NCI-H2196 treated with DMSO at 0.1 percent for 48 hours (cell line): ENCODE measurements at regions not wholly inside any gene's neighbourhood (a gene's known extent, or its start where the extent isn't known, plus 50 kb on each side); places are given as distances from the start of the nearest gene placed in this dataset.

Experiments
- DNase-seq: peaks from one replicate; lab custom pipeline; 2025; ENCODE audit not compliant: unreplicated experiment; lab: John Stamatoyannopoulos, UW

DNA sequence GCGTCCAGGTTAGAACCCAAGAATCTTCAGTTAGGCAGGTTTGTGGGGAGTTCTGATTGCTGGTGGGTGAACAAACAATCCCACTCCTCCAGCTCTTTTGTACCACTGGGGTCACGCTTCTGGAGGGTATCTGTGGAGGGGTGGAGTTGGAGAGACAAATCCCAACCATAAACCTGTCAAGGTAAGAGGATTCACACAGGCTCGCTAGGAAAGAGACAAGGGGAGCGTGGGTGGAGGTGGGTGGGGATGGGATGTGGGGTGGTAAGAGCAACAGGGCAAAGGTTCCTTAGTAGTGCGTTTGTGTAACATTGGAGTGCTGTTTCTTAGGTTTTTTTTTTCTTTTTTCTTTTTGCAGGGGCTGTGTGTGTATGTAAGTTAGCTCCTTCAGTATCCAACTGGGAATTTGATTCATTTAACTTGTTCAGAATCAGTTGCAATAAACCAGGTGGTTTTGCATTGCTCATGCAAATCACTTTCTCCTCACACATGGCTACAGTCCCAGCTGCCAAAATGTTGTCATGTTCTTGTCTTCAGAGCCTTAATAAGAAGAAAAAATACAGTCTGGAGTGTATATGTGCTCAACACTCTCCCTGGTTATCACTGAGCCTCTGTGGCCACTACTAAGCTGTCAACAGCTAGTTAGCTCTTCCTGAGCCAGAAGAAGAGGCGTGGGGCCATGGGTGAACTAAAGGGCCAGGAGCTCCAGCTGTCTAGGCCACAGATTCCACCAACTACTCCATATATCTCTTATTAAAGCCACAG is 164.0 kb upstream of the RAD23B start:
- DNase-seq = no peak

DNA sequence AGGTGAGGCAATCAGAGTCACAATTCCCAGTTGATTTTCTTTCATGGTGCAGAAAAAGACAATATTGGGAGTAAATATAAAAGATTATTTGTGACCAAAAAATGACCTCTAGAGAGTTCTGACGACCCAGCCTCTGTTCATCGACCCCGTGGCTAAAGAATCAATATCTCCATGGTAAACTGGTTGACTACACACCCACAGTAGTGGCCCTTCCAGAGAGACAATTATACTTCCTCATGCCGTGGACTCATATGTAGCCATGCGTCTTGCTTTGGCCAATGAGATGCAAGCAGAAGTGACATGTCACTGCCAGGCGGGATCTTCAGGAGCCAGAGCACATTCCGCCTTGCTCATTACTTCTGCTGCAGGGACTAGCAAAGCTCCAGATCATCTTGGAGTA is 163.3 kb upstream of the RAD23B start:
- DNase-seq = no peak

DNA sequence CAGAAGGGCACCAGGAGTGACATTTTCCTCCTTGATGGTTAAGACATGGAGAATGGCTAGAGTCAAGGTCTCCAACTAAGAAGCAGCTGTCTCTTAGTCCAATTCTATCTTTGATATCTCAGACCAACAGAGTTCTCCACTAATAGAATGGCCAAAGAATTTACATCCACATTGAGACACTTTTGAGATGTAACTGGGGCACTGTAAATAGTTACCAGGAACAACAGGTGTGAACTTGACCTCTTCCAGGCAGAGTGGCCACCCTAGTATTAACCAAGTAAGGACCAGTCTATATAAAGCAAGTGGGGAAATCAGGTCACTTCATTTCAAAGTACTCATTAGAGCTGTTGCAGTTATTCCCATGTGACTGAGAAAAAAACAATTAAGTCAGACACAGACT is 159.7 kb upstream of the RAD23B start:
- DNase-seq = no peak

DNA sequence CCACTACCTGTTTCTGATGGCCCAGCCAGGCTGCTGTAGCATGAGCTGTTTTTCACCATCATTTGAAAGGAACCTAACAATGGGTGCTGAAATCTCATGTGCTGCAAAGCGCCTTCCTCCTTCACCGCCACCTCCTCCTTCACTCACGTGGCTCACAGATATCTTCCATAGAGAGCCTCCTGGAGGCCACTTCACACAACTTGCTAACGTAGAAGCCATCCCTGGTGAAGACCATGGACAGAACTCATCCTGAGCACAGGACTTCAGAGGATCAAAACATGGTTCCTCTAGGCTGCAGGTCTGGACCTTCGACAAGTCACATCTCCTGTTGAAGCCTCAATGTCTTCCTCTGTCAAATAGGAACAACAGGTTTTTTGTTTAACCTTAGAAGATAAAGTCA is 155.5 kb upstream of the RAD23B start:
- DNase-seq = no peak

DNA sequence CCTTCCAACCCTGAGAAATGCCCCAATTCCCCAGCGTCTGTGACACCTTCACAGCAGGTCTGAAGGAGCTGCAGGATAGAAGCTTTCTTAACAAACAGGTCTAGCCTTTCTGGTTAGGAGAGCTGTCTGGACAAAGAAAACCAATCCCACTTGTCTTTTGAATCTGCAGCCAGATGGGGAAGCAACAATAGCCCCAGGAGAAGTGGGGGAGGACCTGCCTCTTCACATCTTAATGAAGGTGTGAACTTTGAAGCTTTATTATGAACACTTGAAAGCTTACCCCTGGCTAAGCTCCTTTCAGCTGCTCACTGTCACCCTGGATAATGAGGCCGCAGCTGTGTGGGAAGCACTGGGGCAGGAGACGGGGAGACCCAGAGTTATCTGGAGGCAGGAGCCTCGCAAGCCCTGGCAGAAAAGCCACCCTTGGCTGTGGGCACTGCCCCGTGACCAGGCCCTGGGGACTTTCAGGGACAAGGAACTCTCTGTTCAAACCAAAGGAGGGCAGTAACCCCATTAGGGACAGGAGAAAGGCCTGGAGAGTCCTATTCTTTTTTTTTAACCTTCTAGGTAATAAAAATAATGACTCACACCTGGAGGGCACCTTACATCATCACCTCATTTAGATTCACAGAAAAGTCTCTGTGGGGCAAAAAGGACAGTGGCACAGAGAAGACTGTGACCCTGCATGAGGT is 151.8 kb upstream of the RAD23B start:
- no peak for DNase-seq

DNA sequence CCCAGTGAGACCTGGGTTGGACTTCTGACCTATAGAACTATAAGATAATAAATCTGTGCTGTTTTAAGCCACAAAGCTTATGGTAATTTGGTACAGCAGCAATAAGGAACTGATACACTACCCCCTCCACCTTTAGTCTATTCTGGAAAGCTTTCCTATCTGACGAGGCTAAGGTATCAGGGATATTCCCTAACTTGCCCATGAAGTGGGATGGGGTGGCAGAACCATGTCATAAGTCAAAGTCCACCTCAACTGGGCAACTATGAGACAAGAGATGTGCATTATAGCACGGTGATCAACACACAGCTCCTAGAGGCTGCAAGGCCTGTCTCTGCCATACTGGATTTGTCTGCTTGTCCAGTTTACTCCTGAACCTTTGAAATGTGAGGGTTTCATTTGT is 146.8 kb upstream of the RAD23B start:
- no peak for DNase-seq

DNA sequence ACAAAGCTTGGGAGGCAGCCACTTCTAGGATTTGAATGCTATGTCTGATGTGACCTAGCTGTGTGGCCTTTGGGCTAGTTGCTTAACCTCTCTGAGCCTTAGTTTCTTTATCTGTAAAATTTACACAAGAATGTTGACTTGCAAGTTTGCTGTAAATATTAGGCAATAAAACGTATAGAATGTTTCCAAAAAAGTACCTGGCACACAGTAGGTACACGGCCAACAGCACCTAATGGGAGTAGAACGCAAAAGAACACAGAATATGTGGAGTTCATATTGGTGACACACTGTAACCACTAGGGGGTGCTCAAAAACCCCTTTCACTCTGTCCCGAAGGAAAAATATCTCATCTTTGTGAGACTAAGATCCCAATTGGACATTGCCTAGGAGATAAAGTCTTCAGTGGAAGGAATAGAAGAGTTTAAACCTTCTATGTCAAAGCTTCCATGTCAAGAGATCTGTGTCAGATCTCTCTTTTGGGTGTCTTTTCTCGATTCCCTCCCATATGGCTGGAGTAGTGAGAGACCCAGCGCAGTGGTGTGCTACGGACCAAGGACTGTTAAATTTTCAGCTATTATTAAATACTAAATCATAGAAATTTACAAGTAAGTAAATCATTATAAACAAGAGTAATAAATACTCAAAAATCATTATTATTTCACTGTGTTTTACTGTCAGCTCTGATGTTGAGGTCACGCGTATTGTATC is 145.4 kb upstream of the RAD23B start:
- DNase-seq = no peak

DNA sequence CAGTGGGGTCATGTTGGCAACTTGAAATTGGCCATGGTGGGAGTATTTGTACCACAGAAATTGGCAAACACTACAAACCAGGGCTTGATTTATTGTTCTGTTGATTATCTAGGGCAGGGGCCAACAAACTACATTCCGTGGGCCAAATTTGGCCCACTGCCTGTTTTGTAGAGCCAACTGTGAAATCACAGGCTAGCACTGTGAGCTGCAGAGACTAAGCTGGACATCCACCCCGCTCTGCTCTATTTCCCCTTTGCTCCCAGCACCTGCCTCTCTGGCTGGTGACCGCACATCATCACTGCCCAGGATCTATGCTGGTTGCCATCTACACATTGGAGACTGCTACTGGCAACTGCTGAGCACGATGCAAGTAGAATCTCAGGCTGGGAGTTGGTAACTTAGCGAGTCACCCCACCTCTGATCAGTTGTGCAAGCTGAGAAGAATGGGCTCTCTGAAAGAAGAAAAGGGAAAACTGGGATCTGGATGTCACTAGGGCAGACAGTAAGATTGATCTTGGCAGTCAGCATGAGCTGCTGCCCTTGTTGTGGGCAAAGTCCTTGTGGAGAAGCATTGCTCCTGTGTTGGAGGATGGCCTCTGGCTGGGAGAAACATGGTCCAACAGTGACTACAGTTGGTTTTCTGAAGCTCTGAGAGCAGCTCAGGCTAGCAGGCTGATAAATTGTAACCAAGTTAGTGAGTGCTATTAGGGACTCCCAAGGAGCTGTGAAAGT is 144.7 kb upstream of the RAD23B start:
- no peak for DNase-seq

DNA sequence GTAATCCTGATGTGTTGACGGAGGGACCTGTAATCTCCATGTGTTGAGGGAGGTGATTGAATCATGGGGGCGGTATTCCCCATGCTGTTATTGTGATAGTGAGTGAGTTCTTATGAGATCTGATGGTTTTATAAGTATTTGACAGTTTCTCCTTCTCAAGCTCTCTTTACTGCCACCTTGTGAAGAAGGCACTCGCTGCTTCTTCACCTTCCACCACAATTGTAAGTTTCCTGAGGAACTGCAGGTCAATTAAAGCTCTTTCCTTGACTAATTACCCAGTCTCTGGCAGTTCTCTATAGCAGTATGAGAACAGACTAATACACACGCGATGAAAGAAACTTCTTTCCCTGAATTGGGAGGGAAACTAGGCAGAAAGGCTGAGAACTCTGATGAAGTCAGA is 141.1 kb upstream of the RAD23B start:
- no peak for DNase-seq

DNA sequence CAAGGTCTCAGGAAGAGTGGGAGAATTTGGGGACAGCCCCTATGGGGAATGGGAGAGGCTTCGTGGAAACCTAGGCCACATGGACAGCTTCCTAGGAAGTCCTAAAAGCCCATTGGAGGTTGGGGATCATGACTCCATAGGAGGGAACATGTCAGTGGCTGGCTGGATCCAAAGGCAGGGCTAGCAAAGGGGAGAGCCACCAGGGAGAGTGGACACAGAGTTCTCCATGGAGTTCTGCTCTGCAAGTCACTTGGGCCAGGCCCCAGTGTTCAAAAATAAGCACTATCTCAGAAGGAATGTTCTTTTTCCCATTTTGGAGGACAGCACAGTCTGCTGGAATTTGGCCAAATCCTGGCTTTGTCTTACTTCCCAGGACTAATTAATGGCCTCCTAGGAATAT is 140.6 kb upstream of the RAD23B start:
- no peak for DNase-seq

DNA sequence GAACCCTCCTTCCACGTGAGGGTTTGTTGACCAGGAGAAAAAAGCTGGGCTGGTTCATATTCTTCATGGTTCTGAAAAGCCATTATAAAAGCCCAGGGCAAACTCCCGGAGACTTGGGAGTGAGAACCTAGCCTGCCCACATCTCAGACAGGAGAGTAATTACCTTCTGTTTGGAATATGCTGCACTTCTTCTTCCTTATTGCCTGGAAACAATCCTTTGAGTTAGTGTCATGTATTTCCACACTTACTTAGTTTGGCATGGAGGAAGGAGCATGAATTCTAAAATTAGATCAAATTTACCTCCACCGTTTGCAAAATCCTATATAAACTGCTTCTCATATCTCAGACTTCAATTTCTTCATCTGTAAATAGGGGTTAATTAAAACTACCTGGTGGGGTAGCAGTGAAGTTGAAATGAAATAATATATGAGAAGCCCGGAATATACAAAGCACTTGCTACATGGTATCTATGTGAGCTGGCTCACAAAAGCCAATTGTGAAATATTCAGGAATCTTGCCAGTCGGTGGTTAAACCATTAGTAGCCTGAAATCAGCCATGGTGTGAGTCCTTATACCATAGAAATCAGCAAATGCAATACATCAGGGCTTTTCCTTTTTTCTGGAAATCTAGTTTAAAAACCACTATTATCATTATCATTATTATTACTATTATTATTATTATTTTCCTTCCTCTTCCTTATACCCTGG is 140.0 kb upstream of the RAD23B start:
- DNase-seq = no peak

DNA sequence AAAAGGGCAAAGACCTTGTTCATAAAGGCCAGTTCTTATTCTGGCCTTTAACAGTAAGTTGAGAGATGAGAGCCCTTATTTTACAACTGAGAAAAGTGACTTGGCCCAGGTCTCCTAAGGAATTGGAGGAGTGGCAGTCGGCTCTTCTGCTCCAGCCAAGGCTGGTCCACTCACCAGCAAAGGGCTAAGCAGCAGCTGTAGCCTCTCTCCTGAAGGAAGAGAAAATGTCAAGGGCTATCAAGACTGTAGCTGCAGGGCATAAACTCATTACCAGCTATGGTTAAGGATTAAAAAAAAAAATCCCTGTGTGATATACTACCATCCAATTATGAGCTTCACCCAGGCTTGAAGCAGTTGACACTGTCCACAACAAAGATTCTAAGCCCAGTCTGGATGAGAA is 138.6 kb upstream of the RAD23B start:
- DNase-seq = no peak

DNA sequence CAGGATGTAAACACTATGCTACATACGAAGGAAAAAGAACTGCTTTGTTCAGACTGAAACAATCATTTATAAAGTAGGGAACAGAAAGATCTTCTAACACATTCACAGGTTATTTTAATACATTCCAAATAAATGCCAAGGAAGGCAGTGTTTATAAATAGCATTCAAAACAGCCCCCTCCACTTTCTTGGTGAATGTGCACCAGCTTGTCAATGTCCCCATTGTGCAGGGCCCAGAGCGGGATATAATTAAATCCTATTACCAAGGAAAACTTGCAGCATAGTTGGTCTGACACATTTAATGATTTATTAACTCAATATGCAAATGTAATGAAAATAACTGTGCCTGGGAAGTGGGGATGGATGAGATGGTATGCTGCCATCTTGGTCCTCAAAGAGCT is 135.9 kb upstream of the RAD23B start:
- DNase-seq = no peak

DNA sequence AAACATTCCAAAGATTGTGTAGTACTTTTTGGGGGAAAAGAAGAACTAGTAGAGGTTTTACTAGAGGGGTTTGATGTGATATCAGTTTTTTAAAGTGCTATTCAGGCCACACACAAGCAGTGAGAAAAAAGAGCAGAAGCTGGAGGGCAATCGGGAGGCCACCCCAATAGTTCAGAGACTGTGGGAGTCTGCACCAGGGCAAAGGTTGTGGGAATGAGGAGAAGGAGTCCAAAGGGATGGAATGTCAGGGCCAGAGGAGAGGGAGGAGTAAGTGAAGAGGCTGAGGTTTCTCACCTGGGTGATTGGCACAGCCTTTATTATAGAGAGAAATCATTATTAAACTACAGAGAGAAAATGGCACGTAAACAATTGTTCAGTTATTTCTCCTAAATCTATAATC is 134.9 kb upstream of the RAD23B start:
- DNase-seq = no peak

DNA sequence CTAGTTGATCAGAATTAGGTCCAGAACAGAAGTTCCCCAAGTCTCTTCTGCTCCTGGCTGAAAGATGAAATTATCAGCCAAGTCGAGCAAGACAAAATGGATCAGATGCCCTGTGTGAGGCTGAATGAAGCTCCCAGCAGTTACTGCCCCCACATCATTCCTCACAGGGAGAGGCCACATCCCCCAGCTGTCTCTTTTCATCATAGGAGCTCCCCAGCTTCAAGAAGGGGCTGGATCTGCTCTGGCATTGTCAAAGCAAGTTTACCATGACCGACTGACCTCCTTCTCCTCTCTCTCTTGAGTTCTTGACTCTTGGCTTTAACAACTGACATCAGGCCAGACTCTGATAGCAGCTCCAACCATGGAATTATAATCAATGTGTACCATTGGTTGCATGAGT is 133.3 kb upstream of the RAD23B start:
- no peak for DNase-seq

DNA sequence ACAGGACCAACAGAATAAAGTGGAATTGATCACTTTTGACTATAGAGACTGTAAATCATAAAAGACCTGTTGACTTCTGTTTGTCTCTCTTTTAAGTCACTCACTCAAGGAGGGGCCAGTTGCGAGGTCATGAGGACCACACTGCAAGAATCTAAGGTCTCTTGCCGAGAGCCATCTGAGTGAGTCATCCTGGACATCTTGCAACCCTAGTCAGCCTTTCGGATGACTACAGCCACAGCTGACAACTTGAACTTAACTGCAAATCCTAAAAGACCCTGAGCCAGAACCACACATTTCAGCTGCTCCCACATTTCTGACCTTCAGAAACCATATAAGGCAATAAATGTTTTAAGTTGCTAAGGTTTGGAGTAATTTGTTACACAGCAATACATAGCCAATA is 129.7 kb upstream of the RAD23B start:
- no peak for DNase-seq

DNA sequence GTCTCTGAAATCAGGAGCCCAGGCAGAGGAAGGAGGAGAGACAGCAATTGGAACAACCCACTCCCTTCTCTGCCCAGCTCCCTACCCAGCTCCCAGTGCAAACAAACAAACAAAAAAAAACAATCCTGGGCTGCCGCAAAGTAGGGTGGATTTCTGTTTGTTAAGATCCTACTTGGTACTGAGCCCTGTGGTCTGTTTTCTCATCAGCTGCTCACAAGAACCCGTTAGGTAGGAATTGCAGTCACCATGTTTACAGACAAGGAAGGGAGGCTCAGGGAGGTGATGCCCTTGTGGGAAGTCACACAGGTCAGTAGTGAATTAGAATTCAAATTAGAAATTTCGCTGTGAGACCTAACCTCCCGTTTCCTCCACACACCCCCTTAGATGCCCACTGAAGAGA is 128.8 kb upstream of the RAD23B start:
- DNase-seq = no peak

DNA sequence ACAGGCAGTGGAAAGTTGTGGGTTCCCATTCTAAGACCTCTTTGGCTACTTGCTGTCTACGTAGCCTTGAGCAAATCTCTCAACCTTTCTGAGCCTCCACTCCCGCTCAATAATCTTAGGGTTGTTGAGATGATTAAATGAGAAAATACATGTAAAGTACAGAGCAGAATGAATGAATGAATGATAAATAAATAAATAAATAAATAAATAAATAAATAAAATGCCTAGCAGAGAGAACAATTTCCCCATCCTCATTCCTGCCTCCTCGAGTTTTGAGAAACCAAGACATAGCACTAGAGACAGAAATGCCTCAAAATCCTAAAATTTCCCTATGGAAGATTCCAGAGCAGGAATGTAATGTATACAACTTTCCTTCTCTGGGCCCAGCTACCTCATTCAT is 128.3 kb upstream of the RAD23B start:
- DNase-seq = no peak

DNA sequence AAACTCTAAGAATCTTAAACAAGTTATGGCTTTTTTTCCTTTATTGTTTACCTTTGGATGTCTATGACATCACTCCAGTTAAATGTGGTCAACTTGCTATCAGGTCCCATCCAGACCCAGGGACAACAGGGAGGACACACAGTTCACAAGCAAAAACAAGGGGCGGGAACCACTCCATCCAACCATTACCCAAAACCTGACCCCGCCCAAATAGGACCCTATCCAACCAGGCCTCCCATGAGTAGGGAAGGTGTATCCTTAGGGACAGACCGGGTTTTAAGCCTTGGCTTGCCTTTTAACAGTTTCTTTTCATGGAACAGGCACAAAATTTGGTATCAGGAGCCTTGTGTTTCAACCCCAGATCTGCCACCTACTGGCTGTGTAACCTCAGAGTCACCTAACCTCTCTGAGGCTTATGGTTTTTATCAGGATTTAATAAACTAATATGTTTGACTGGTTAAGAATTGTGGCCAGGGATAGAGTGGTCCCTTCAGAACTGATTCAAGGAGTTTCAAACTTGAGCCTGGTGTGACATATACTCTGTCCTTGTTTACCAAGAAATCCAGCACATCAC is 127.7 kb upstream of the RAD23B start:
- no peak for DNase-seq

DNA sequence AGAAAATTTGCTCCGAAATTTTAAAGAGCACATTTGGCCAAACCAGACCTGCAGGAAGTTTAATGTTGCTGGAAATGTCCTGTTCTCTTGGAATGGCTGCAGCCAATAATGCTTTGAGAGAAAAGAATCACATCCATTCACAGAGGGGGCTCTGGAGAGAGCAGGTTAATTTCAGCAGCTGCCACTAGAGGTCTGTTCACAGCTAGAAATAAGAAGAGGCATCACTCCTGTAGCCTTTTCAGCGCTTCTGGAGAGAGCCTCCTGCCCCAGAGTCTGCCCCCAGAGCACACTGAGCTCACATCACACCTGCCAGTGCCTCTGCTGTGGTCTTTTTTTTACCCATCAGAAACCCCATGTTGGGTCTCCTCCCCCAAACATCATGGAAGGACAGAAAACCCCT is 124.8 kb upstream of the RAD23B start:
- DNase-seq = no peak

DNA sequence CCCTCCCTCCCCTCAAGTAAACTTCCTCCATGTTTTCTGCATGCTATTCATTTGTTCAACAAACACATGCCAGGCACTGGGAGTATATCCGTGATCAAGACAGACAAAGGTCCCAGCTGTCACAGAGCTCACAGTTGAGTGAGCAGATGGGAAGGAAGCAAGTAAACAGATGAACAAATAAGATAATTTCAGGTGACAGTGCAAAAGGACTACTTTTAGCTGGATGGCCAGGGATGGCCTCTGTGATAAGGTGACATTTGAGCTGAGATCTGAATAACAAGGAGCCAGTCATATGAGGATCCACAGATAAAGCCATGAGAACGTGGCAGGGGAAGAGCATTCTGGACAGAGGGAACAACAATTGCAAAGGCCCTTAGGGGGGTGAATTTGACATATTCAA is 121.7 kb upstream of the RAD23B start:
- no peak for DNase-seq
